Right hindlimb (tissue), 1 donor: ENCODE measurements at regions not wholly inside any gene's neighbourhood (a gene's known extent, or its start where the extent isn't known, plus 50 kb on each side); places are given as distances from the start of the nearest gene placed in this dataset.
A peak's percentile ranks its signal among the peaks of the same experiment; 100 is the strongest.

Experiments
- DNase-seq: peaks from one replicate; pipeline ENCODE4 v3.0.0-alpha.2; 2018

- no peak for DNase-seq
These were observed 88.4 kb downstream of the CTTN start for GRCh38 chr11:70486731-70487130.

GRCh38 chr11:70487160-70487559, 88.8 kb downstream of the CTTN start:
- no peak for DNase-seq

GRCh38 chr11:70487756-70488155, 89.4 kb downstream of the CTTN start:
- DNase-seq = no peak

GRCh38 chr11:70488171-70488703, 89.9 kb downstream of the CTTN start:
- DNase-seq = no peak

- no peak for DNase-seq
These were observed 90.9 kb downstream of the CTTN start for GRCh38 chr11:70489276-70489675.

- DNase-seq = no peak
These were observed 91.9 kb downstream of the CTTN start for GRCh38 chr11:70490208-70490607.

GRCh38 chr11:70490723-70491558, 92.6 kb downstream of the CTTN start:
- no peak for DNase-seq

- peak; percentile 11 for DNase-seq
These were observed 93.6 kb downstream of the CTTN start for GRCh38 chr11:70491696-70492472.

- no peak for DNase-seq
These were observed 94.8 kb downstream of the CTTN start for GRCh38 chr11:70493089-70493474.

GRCh38 chr11:70493891-70494290, 95.6 kb downstream of the CTTN start:
- DNase-seq = peak; percentile 6

- peak; percentile 9 for DNase-seq
These were observed 96.4 kb downstream of the CTTN start for GRCh38 chr11:70494559-70495350.

- DNase-seq = peak; percentile 13
These were observed 97.3 kb downstream of the CTTN start for GRCh38 chr11:70495351-70496310.

- DNase-seq = no peak
These were observed 98.5 kb downstream of the CTTN start for GRCh38 chr11:70496591-70497535.

- no peak for DNase-seq
These were observed 99.3 kb downstream of the CTTN start for GRCh38 chr11:70497536-70498075.

GRCh38 chr11:70498171-70498571, 99.8 kb downstream of the CTTN start:
- peak; percentile 61 for DNase-seq

GRCh38 chr11:70498976-70499801, 100.9 kb downstream of the CTTN start:
- DNase-seq = no peak

- no peak for DNase-seq
These were observed 101.9 kb downstream of the CTTN start for GRCh38 chr11:70500076-70500847.
